ENCODE measurements at regions not wholly inside any gene's neighbourhood (a gene's known extent, or its start where the extent isn't known, plus 50 kb on each side); places are given as distances from the start of the nearest gene placed in this dataset.

- peaks cover 5% of the 10 kb centered on the region for H3K4me1 Mint-ChIP-seq
- no peak for DNase-seq
These were observed 160.6 kb downstream of the GADD45G start for GRCh38 chr9:89765211-89765946.

GRCh38 chr9:89766991-89767390 lies 162.2 kb downstream of the GADD45G start:
- Mint-ChIP-seq H3K27me3 (ENCODE audit: low read depth, poor library complexity) (peaks cover 17% of the 10 kb centered on the region), H3K4me3 (no peak overlapping the region), H3K27ac (no peak overlapping the region), H3K9me3 (peaks cover 3% of the 10 kb centered on the region), H3K36me3 (ENCODE audit: low read depth) (no peaks in the 10 kb centered on the region), H3K4me1 (no peaks in the 10 kb centered on the region)
- DNase-seq, result no peak
- no peak for TF ChIP-seq CTCF (IDR thresholded peaks at IDR 0.05)

More at GRCh38 chr9:89765211-89765946, 160.6 kb downstream of the GADD45G start:
- peaks cover 3% of the 10 kb centered on the region for H3K9me3 Mint-ChIP-seq
- H3K27ac Mint-ChIP-seq, result no peak overlapping the region
- no peak for TF ChIP-seq CTCF (IDR thresholded peaks at IDR 0.05)
- H3K4me3 Mint-ChIP-seq, result no peak overlapping the region
- peaks cover 10% of the 10 kb centered on the region for H3K27me3 Mint-ChIP-seq (ENCODE audit: low read depth, poor library complexity)
- no peaks in the 10 kb centered on the region for H3K36me3 Mint-ChIP-seq (ENCODE audit: low read depth)

GRCh38 chr9:89768051-89768450 lies 163.2 kb downstream of the GADD45G start:
- DNase-seq, result no peak
- no peaks in the 10 kb centered on the region for H3K36me3 Mint-ChIP-seq (ENCODE audit: low read depth)
- no peak overlapping the region for H3K4me3 Mint-ChIP-seq
- peaks cover 3% of the 10 kb centered on the region for H3K9me3 Mint-ChIP-seq
- no peak overlapping the region for H3K27ac Mint-ChIP-seq
- peaks cover 17% of the 10 kb centered on the region for H3K27me3 Mint-ChIP-seq (ENCODE audit: low read depth, poor library complexity)
- no peak for TF ChIP-seq CTCF (IDR thresholded peaks at IDR 0.05)
- H3K4me1 Mint-ChIP-seq, result peaks cover 2% of the 10 kb centered on the region

GRCh38 chr9:89768650-89769071 lies 163.8 kb downstream of the GADD45G start:
- Mint-ChIP-seq H3K9me3 (peaks cover 3% of the 10 kb centered on the region), H3K4me3 (no peak overlapping the region), H3K27ac (no peak overlapping the region), H3K36me3 (ENCODE audit: low read depth) (no peaks in the 10 kb centered on the region), H3K4me1 (peaks cover 8% of the 10 kb centered on the region), H3K27me3 (ENCODE audit: low read depth, poor library complexity) (peaks cover 15% of the 10 kb centered on the region)
- DNase-seq, result no peak
- no peak for TF ChIP-seq CTCF (IDR thresholded peaks at IDR 0.05)

- Mint-ChIP-seq H3K4me1 (peaks cover 16% of the 10 kb centered on the region), H3K9me3 (peaks cover 3% of the 10 kb centered on the region), H3K27ac (peak overlapping the region; percentile 79), H3K4me3 (no peak overlapping the region), H3K27me3 (ENCODE audit: low read depth, poor library complexity) (peaks cover 10% of the 10 kb centered on the region), H3K36me3 (ENCODE audit: low read depth) (no peaks in the 10 kb centered on the region)
- DNase-seq, result no peak
- no peak for TF ChIP-seq CTCF (IDR thresholded peaks at IDR 0.05)
These were observed 165.8 kb downstream of the GADD45G start for GRCh38 chr9:89770531-89771174.
